ENCODE measurements at regions not wholly inside any gene's neighbourhood (a gene's known extent, or its start where the extent isn't known, plus 50 kb on each side); places are given as distances from the start of the nearest gene placed in this dataset.

- Histone ChIP-seq H3K4me3 (ENCODE audit: low read length) (no peak overlapping the region), H3K4me1 (ENCODE audit: insufficient read depth, low read length) (no peaks in the 10 kb centered on the region), H3K36me3 (ENCODE audit: insufficient read depth, low read length) (no peaks in the 10 kb centered on the region), H3K27ac (ENCODE audit: low read depth in 1 of 2, low read length in 2 of 2) (no peak overlapping the region), H3K27me3 (ENCODE audit: control insufficient read depth in 1 of 2, insufficient read depth in 2 of 2, low read length in 2 of 2) (no peaks in the 10 kb centered on the region), H3K9me3 (ENCODE audit: control insufficient read depth in 1 of 2, insufficient read depth in 1 of 2, low read length in 2 of 2) (peaks cover 0 to 4% of the 10 kb centered on the region in 2 experiments)
- DNase-seq = no peak
- H3K9me3 Mint-ChIP-seq = peaks cover 3% of the 10 kb centered on the region
- H3K27me3 Mint-ChIP-seq = no peaks in the 10 kb centered on the region
- H3K36me3 Mint-ChIP-seq (ENCODE audit: low read depth) = no peaks in the 10 kb centered on the region
- no peak for ATAC-seq (ENCODE audit: poor library complexity)
- CTCF ChIA-PET = no interaction called here
- TF ChIP-seq CTCF (IDR thresholded peaks at IDR 0.05) = no peak
- H3K4me1 Mint-ChIP-seq (ENCODE audit: low read depth) = no peaks in the 10 kb centered on the region
- intact Hi-C loops (cut with DNase I, micrococcal nuclease) = no loop called here
- POLR2A ChIA-PET = no interaction called here
- no peak overlapping the region for H3K27ac Mint-ChIP-seq
- H3K4me3 Mint-ChIP-seq = no peak overlapping the region
Measured at GRCh38 chrY:16645991-16646390, 1234.0 kb downstream of the CDY2B start.

- no peak for DNase-seq
- Histone ChIP-seq H3K27me3 (ENCODE audit: control insufficient read depth in 1 of 2, insufficient read depth in 2 of 2, low read length in 2 of 2) (no peaks in the 10 kb centered on the region), H3K4me1 (ENCODE audit: insufficient read depth, low read length) (no peaks in the 10 kb centered on the region), H3K27ac (ENCODE audit: low read depth in 1 of 2, low read length in 2 of 2) (no peak overlapping the region), H3K36me3 (ENCODE audit: insufficient read depth, low read length) (no peaks in the 10 kb centered on the region), H3K4me3 (ENCODE audit: low read length) (no peak overlapping the region), H3K9me3 (ENCODE audit: control insufficient read depth in 1 of 2, insufficient read depth in 1 of 2, low read length in 2 of 2) (peaks cover 0 to 4% of the 10 kb centered on the region in 2 experiments)
- TF ChIP-seq CTCF (IDR thresholded peaks at IDR 0.05) = no peak
- CTCF ChIA-PET = no interaction called here
- Mint-ChIP-seq H3K4me1 (ENCODE audit: low read depth) (no peaks in the 10 kb centered on the region), H3K9me3 (peaks cover 3% of the 10 kb centered on the region), H3K4me3 (no peak overlapping the region), H3K36me3 (ENCODE audit: low read depth) (no peaks in the 10 kb centered on the region), H3K27me3 (no peaks in the 10 kb centered on the region), H3K27ac (no peak overlapping the region)
- ATAC-seq (ENCODE audit: poor library complexity) = no peak
- intact Hi-C loops (cut with DNase I, micrococcal nuclease) = no loop called here
- POLR2A ChIA-PET = no interaction called here
Measured at GRCh38 chrY:16645449-16645848, 1234.6 kb downstream of the CDY2B start.

- H3K4me3 ChIP-seq (ENCODE audit: low read length) = no peak overlapping the region
- H3K36me3 ChIP-seq (ENCODE audit: insufficient read depth, low read length) = no peaks in the 10 kb centered on the region
- ATAC-seq (ENCODE audit: poor library complexity) (no peak), DNase-seq (no peak)
- no peak overlapping the region for H3K27ac ChIP-seq (ENCODE audit: low read depth in 1 of 2, low read length in 2 of 2)
- TF ChIP-seq CTCF (IDR thresholded peaks at IDR 0.05) = no peak
- POLR2A ChIA-PET = no interaction called here
- H3K4me1 ChIP-seq (ENCODE audit: insufficient read depth, low read length) = no peaks in the 10 kb centered on the region
- intact Hi-C loops (cut with DNase I, micrococcal nuclease) = no loop called here
- Mint-ChIP-seq H3K4me3 (no peak overlapping the region), H3K27ac (no peak overlapping the region), H3K9me3 (peaks cover 3% of the 10 kb centered on the region), H3K36me3 (ENCODE audit: low read depth) (no peaks in the 10 kb centered on the region), H3K27me3 (no peaks in the 10 kb centered on the region), H3K4me1 (ENCODE audit: low read depth) (no peaks in the 10 kb centered on the region)
- H3K9me3 ChIP-seq (ENCODE audit: control insufficient read depth in 1 of 2, insufficient read depth in 1 of 2, low read length in 2 of 2) = peaks cover 0 to 4% of the 10 kb centered on the region in 2 experiments
- CTCF ChIA-PET = no interaction called here
- H3K27me3 ChIP-seq (ENCODE audit: control insufficient read depth in 1 of 2, insufficient read depth in 2 of 2, low read length in 2 of 2) = no peaks in the 10 kb centered on the region
Measured at GRCh38 chrY:16644270-16644800, 1235.7 kb downstream of the CDY2B start.

Measured in CD4-positive, alpha-beta T cell (primary cell).